CD4-positive, alpha-beta T cell treated with Interleukin-17A for 4 hours (primary cell): ENCODE measurements at regions not wholly inside any gene's neighbourhood (a gene's known extent, or its start where the extent isn't known, plus 50 kb on each side); places are given as distances from the start of the nearest gene placed in this dataset.

Experiments used
- DNase-seq: peaks from one replicate; pipeline ENCODE4 v3.0.0-alpha.2; 2020; ENCODE audit warnings: mixed read lengths

GRCh38 chr5:89280103-89281037 lies 397.4 kb upstream of the MEF2C start:
- DNase-seq: no peak

GRCh38 chr5:89279391-89280036 lies 396.5 kb upstream of the MEF2C start:
- DNase-seq: no peak

GRCh38 chr5:89277816-89278215 lies 394.8 kb upstream of the MEF2C start:
- no peak for DNase-seq

- no peak for DNase-seq
These were observed 393.8 kb upstream of the MEF2C start for GRCh38 chr5:89276566-89277305.

- DNase-seq: no peak
These were observed 392.3 kb upstream of the MEF2C start for GRCh38 chr5:89275066-89275855.

- DNase-seq: no peak
These were observed 390.3 kb upstream of the MEF2C start for GRCh38 chr5:89273289-89273688.

GRCh38 chr5:89270901-89271300 lies 387.9 kb upstream of the MEF2C start:
- no peak for DNase-seq

- DNase-seq: no peak
These were observed 386.7 kb upstream of the MEF2C start for GRCh38 chr5:89269721-89270120.

- DNase-seq: no peak
These were observed 385.5 kb upstream of the MEF2C start for GRCh38 chr5:89268460-89268859.

GRCh38 chr5:89267788-89268187 lies 384.8 kb upstream of the MEF2C start:
- no peak for DNase-seq

- DNase-seq: no peak
These were observed 382.7 kb upstream of the MEF2C start for GRCh38 chr5:89265511-89266179.

- DNase-seq: no peak
These were observed 380.9 kb upstream of the MEF2C start for GRCh38 chr5:89263846-89264245.

GRCh38 chr5:89262030-89262429 lies 379.0 kb upstream of the MEF2C start:
- no peak for DNase-seq

GRCh38 chr5:89260254-89260653 lies 377.3 kb upstream of the MEF2C start:
- no peak for DNase-seq

- DNase-seq: no peak
These were observed 373.0 kb upstream of the MEF2C start for GRCh38 chr5:89255845-89256463.

- DNase-seq: no peak
These were observed 370.8 kb upstream of the MEF2C start for GRCh38 chr5:89253666-89254352.

GRCh38 chr5:89246864-89247263 lies 363.9 kb upstream of the MEF2C start:
- DNase-seq: no peak

GRCh38 chr5:89246252-89246651 lies 363.3 kb upstream of the MEF2C start:
- DNase-seq: no peak

GRCh38 chr5:89243611-89244010 lies 360.6 kb upstream of the MEF2C start:
- no peak for DNase-seq

- no peak for DNase-seq
These were observed 358.2 kb upstream of the MEF2C start for GRCh38 chr5:89241186-89241585.

- DNase-seq: no peak
These were observed 353.9 kb upstream of the MEF2C start for GRCh38 chr5:89236900-89237299.
